Neural progenitor cell (in vitro differentiated cells): ENCODE measurements at regions not wholly inside any gene's neighbourhood (a gene's known extent, or its start where the extent isn't known, plus 50 kb on each side); places are given as distances from the start of the nearest gene placed in this dataset.

Source experiments
- DNase-seq: peaks from one replicate; pipeline ENCODE4 v3.0.0-alpha.2; 2016; ENCODE audit warnings: low spot score
- H2AFZ ChIP-seq: fragments of 200-600 bp; sonication (generic); replicated peaks from 2 replicates; pipeline ENCODE4 v1.6.1; 2016; ENCODE audit warnings: antibody characterized with exemption
- H3F3A ChIP-seq: fragments of 200-600 bp; sonication (generic); 2 replicates; pipeline ENCODE4 v1.6.1; 2016; ENCODE audit warnings: antibody characterized with exemption, low read depth
- H3K27ac ChIP-seq: fragments of 200-600 bp; sonication (generic); 2 replicates; pipeline ENCODE4 v1.5.1; 2016; ENCODE audit warnings: mild to moderate bottlenecking
- H3K27me3 ChIP-seq: fragments of 200-600 bp; sonication (generic); 2 replicates; pipeline ENCODE4 v1.6.1; 2016; ENCODE audit warnings: mild to moderate bottlenecking, moderate library complexity
- H3K36me3 ChIP-seq: fragments of 200-600 bp; sonication (generic); 2 replicates; pipeline ENCODE4 v1.5.1; 2016
- H3K4me1 ChIP-seq: fragments of 200-600 bp; sonication (generic); 2 replicates; pipeline ENCODE4 v1.6.1; 2016; ENCODE audit warnings: mixed run types
- H3K4me2 ChIP-seq: fragments of 200-600 bp; sonication (generic); 2 replicates; pipeline ENCODE4 v1.6.1; 2016
- H3K4me3 ChIP-seq: fragments of 200-600 bp; sonication (generic); 2 replicates; pipeline ENCODE4 v1.5.1; 2016
- H3K79me2 ChIP-seq: fragments of 200-600 bp; sonication (generic); 2 replicates; pipeline ENCODE4 v1.6.1; 2016; ENCODE audit warnings: low read depth
- H3K9ac ChIP-seq: fragments of 200-600 bp; sonication (generic); 2 replicates; pipeline ENCODE4 v1.6.1; 2016
- H3K9me3 ChIP-seq: fragments of 200-600 bp; sonication (generic); 2 replicates; pipeline ENCODE4 v1.5.1; 2016; ENCODE audit warnings: low read depth
- H4K20me1 ChIP-seq: fragments of 200-600 bp; sonication (generic); 2 replicates; pipeline ENCODE4 v1.6.1; 2016; ENCODE audit warnings: low read depth
- H3K27ac Mint-ChIP-seq: 3 replicates; pipeline ENCODE4 v1.8.0; 2021; ENCODE audit warnings: mixed read lengths
- H3K27me3 Mint-ChIP-seq: 2 replicates; pipeline ENCODE4 v1.8.0; 2022; ENCODE audit warnings: low read depth, mild to moderate bottlenecking, inconsistent platforms, moderate library complexity, mixed read lengths; ENCODE audit not compliant: insufficient read depth
- H3K36me3 Mint-ChIP-seq: 3 replicates; pipeline ENCODE4 v1.8.0; 2021; ENCODE audit warnings: mixed read lengths
- H3K4me1 Mint-ChIP-seq: 3 replicates; pipeline ENCODE4 v1.8.0; 2021; ENCODE audit warnings: mixed read lengths
- H3K4me3 Mint-ChIP-seq: 3 replicates; pipeline ENCODE4 v1.8.0; 2021; ENCODE audit warnings: mild to moderate bottlenecking, moderate library complexity, mixed read lengths
- H3K9me3 Mint-ChIP-seq: 3 replicates; pipeline ENCODE4 v1.8.0; 2020; ENCODE audit warnings: mixed read lengths
- CTCF ChIP-seq: fragments of 200-600 bp; sonication (generic); IDR thresholded peaks from 2 replicates; pipeline ENCODE4 v1.5.1; 2017; ENCODE audit warnings: antibody characterized with exemption, mild to moderate bottlenecking
- EZH2 ChIP-seq: fragments of 200-600 bp; sonication (generic); IDR thresholded peaks from 2 replicates; pipeline ENCODE4 v1.6.1; 2017; ENCODE audit warnings: antibody characterized with exemption, mild to moderate bottlenecking, moderate library complexity
- EZH2phosphoT487 ChIP-seq: fragments of 200-600 bp; sonication (generic); IDR thresholded peaks from 2 replicates; pipeline ENCODE4 v1.6.1; 2017; ENCODE audit warnings: antibody characterized with exemption

DNA sequence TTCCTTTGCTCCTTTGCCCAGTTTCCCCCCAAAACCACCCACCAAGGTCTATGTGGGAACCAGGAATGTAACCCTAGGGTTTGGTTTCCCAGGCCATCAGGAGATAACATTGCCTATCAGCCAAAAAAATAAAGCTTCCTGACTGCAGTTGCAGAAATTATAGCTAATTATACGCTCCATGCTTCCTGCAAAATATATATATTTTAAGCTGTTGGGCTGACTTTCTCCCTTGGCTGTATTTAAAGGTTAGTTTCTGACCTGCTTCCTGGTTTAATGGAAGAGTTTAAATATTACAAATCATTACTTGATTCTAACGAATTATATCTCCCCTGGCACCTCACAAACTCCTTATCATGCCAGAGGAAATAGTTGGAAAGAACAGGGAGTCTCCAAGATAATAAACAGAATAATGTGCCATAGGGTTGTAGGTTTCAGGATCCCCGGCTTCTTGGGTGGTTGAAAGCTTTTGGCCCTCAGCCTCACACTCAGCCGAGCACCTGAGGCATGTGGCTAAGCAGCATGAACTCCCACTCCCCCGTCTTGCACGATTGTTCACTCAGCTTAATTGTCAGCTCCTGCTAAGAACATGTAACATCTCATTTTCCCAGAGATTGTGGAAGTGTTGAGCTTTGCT, 79.9 kb downstream of the FZD1 start:
- H3K79me2 ChIP-seq = no peaks in the 10 kb centered on the region
- H3K27me3 Mint-ChIP-seq = peaks cover 6% of the 10 kb centered on the region
- DNase-seq = no peak

DNA sequence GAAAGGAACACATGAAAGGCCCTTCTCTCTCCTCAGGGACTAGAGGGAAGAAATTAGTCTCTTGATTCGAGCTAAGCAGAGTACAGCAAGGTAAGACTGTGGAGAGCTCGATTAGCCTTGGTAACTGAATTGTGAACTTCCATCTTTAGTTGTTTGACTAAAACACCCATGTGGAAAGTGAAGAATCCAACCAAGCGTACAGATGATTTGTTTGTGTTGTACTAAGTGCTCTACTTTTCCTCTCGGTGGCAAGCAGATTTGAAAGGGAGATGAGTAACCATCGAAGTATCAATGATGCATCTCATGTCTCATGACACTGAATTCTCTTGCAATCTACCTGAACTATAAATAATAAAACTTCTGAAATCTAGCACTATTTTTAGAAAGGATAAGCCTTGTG, 80.7 kb downstream of the FZD1 start:
- no peaks in the 10 kb centered on the region for H3K9me3 Mint-ChIP-seq
- no peak overlapping the region for H3K4me3 Mint-ChIP-seq
- H3K27me3 Mint-ChIP-seq = peaks cover 6% of the 10 kb centered on the region
- no peak overlapping the region for H3K9ac ChIP-seq
- no peak overlapping the region for H2AFZ ChIP-seq
- no peak overlapping the region for H3K4me2 ChIP-seq
- TF ChIP-seq EZH2phosphoT487 (no peak), CTCF (no peak), EZH2 (no peak)
- no peak for DNase-seq
- no peak overlapping the region for H3K27ac Mint-ChIP-seq
- H3K4me1 ChIP-seq = peaks cover 21% of the 10 kb centered on the region
- no peaks in the 10 kb centered on the region for H3K79me2 ChIP-seq
- no peaks in the 10 kb centered on the region for H4K20me1 ChIP-seq
- no peak overlapping the region for H3K27ac ChIP-seq
- H3K4me3 ChIP-seq = no peak overlapping the region
- H3K9me3 ChIP-seq = no peaks in the 10 kb centered on the region
- peaks cover 50% of the 10 kb centered on the region for H3K4me1 Mint-ChIP-seq
- H3K36me3 ChIP-seq = no peaks in the 10 kb centered on the region
- no peaks in the 10 kb centered on the region for H3F3A ChIP-seq
- no peaks in the 10 kb centered on the region for H3K27me3 ChIP-seq
- no peaks in the 10 kb centered on the region for H3K36me3 Mint-ChIP-seq

More for the DNA sequence above, 79.9 kb downstream of the FZD1 start:
- Mint-ChIP-seq H3K4me1 (peaks cover 50% of the 10 kb centered on the region), H3K27ac (no peak overlapping the region), H3K9me3 (no peaks in the 10 kb centered on the region), H3K36me3 (no peaks in the 10 kb centered on the region), H3K4me3 (no peak overlapping the region)
- Histone ChIP-seq H3K27me3 (no peaks in the 10 kb centered on the region), H4K20me1 (no peaks in the 10 kb centered on the region), H3K4me3 (no peak overlapping the region), H3K36me3 (no peaks in the 10 kb centered on the region), H3K27ac (no peak overlapping the region), H3K4me1 (peaks cover 21% of the 10 kb centered on the region), H3K9ac (no peak overlapping the region), H3K4me2 (no peak overlapping the region), H3F3A (no peaks in the 10 kb centered on the region), H2AFZ (no peak overlapping the region), H3K9me3 (no peaks in the 10 kb centered on the region)
- TF ChIP-seq EZH2 (no peak), CTCF (no peak), EZH2phosphoT487 (no peak)

GRCh38 chr7:91345449-91345848, 81.2 kb downstream of the FZD1 start:
- no peaks in the 10 kb centered on the region for H3F3A ChIP-seq
- DNase-seq = no peak
- H3K27ac ChIP-seq = no peak overlapping the region
- Mint-ChIP-seq H3K36me3 (no peaks in the 10 kb centered on the region), H3K9me3 (no peaks in the 10 kb centered on the region), H3K27ac (no peak overlapping the region), H3K27me3 (peaks cover 6% of the 10 kb centered on the region), H3K4me3 (no peak overlapping the region), H3K4me1 (peaks cover 50% of the 10 kb centered on the region)
- TF ChIP-seq EZH2phosphoT487 = no peak
- no peak for TF ChIP-seq CTCF
- TF ChIP-seq EZH2 = no peak
- H3K36me3 ChIP-seq = no peaks in the 10 kb centered on the region
- no peak overlapping the region for H2AFZ ChIP-seq
- peaks cover 21% of the 10 kb centered on the region for H3K4me1 ChIP-seq
- H3K79me2 ChIP-seq = no peaks in the 10 kb centered on the region
- H3K4me2 ChIP-seq = no peak overlapping the region
- H3K9ac ChIP-seq = no peak overlapping the region
- peaks cover under 1% of the 10 kb centered on the region for H3K27me3 ChIP-seq
- H3K4me3 ChIP-seq = no peak overlapping the region
- H4K20me1 ChIP-seq = no peaks in the 10 kb centered on the region
- no peaks in the 10 kb centered on the region for H3K9me3 ChIP-seq
